ENCODE measurements at regions not wholly inside any gene's neighbourhood (a gene's known extent, or its start where the extent isn't known, plus 50 kb on each side); places are given as distances from the start of the nearest gene placed in this dataset.

DNA sequence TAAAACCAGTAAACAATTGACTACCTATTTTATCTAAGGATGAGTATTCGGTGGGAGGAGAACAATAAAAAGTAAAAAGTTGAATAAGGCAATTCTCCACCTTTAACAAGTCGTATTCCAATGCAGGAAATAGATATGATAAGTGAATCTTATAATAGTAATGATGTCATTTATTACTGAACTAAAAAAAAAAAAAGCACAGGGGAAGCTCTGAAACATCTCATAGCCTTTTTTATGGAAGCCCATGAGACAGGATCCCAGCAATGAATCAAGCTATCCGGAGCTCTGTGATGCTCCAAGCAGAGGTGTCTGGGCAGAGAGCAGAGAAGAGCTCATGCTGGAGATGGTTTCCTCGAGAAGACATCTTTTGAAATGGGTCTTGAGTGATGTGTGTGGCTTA is 376.0 kb downstream of the ICE1 start:
- no peak for DNase-seq (ENCODE audit: low read depth, low spot score)

DNA sequence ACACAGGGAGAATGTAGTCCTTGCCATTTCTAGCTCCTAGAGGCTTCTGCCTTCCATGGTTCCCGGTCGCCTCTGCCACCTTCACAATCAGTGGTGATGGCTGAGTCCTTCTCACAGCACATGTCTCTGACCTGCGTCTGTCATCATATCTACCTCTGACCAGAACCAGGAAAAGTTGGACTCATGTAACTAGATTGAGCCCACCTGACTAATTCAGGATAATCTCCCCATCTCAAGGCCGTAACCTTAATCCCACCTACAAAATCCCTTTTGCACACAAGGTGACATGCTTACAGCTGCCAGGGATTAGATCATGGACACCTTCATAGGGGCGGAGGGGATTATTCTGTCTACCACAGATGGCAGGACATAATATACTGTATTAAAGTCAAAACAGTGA is 375.6 kb downstream of the ICE1 start:
- no peak for DNase-seq (ENCODE audit: low read depth, low spot score)

GRCh38 chr5:5795074-5795771 is 372.7 kb downstream of the ICE1 start:
- no peak for DNase-seq (ENCODE audit: low read depth, low spot score)

- no peak for DNase-seq (ENCODE audit: low read depth, low spot score)
Measured at GRCh38 chr5:5794118-5794560, 371.7 kb downstream of the ICE1 start.

GRCh38 chr5:5793242-5794117 is 371.0 kb downstream of the ICE1 start:
- no peak for DNase-seq (ENCODE audit: low read depth, low spot score)

DNA sequence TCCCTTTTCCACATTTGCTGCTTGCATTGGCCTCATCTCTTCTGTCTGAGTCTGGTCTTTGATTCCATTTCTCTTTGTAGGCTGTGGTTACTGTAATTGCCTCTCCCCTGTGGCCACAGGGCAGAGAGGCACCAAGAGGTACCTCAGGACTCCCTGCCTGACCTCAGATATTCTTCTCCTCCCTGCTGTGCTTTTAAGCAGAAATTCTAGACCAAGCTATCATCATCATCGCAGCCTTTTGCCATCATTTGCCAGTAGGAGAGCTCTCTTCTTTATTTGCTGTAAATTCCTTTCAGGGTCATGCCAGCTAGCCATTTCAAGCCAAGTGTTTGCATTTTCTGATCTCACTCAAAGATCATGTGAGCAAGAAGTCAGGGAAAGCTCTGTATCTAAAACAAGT is 369.6 kb downstream of the ICE1 start:
- DNase-seq (ENCODE audit: low read depth, low spot score), result no peak

DNA sequence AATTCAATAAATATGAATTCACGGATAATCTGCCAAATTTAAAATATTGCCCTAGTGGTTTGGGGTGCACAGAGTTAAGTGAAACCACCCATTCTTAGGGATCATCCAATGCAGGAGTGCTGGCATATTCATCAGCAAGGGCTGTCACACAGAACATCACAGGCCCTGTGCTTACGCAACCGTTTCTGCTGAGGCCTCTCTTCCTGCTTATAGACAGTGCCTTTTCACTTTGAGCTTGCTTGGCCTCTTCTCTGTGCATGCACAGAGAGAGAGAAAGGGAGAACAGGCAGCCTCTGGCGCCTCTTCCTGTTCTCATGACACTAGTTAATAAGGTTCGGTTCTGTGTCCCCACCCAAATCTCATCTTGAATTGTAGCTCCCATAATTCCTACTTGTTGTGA is 366.3 kb downstream of the ICE1 start:
- no peak for DNase-seq (ENCODE audit: low read depth, low spot score)

- DNase-seq (ENCODE audit: low read depth, low spot score), result no peak
Measured at GRCh38 chr5:5787373-5787772, 364.9 kb downstream of the ICE1 start.

DNA sequence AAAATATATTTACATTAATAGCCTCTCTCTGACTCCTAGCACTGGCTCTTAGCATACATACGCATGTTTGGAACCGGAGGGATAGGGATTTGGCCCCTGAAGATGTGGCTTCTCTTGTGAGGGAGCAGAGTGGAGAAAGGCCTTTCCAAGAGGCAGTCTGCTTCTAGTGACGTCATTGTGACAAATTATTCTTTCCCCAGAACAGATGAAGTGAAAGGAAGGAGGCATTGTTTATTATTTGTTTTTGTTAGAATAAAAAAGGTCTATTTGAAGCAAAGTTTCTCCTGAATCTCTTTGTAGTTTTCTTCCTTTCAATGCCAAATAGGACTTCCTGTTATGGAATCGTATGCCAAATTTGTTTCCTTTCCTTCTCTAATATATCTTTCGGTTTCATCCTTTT is 361.6 kb downstream of the ICE1 start:
- no peak for DNase-seq (ENCODE audit: low read depth, low spot score)

DNA sequence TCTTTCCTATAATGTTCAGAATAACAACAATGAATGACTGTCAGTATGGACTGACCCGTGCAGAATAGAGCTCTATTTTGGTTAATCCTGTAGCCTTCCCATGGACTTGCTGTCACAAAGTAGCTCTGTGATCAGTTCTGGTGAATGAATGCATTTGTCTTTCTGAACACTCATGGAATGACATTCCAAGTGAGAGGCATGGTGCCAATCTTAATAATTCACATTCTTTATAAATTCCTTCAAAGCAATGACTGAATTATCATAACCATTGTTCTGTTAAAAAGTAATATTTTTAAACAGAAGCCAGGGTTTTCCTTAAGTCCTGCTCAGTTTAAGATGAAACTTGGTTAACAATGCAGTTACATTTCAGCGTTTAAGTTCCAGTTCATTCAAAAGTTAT is 360.5 kb downstream of the ICE1 start:
- DNase-seq (ENCODE audit: low read depth, low spot score), result no peak

DNA sequence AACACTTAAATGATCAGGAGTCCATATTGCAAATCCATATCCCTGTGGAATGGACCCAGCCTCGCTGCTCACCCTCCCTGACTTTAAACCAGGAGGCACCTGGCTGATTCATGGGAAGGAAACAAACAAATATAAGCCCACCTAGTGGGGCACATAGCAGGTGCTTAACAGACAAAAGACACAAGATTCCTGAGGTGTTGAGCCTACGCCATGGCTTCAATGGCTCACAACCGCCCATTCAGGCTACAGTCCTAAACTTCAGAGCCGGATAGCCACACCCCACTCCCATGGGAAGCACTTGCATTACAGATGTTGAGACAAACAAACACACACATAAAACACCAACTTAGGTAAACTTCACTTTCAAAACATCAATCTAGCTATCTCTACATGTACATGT is 359.9 kb downstream of the ICE1 start:
- peak; percentile 16 for DNase-seq (ENCODE audit: low read depth, low spot score)

DNA sequence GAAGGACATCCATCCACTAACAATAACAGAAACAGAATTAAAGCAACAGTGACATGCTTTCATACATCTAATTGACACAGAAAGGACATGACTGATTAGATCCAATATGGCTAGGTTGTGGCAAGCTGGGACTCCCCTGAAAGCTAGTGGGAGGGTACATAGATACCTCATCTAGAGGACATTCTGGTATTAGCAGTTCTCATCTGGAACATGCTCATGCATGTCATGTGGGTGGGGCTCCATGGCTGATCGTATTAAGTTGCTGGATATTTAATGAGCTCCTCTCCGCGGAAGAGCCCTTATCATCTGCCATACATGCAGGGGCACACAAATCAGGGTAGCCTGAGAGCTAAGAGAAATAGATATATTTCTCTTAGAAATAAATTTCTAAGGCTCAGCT is 358.9 kb downstream of the ICE1 start:
- DNase-seq (ENCODE audit: low read depth, low spot score), result no peak

DNA sequence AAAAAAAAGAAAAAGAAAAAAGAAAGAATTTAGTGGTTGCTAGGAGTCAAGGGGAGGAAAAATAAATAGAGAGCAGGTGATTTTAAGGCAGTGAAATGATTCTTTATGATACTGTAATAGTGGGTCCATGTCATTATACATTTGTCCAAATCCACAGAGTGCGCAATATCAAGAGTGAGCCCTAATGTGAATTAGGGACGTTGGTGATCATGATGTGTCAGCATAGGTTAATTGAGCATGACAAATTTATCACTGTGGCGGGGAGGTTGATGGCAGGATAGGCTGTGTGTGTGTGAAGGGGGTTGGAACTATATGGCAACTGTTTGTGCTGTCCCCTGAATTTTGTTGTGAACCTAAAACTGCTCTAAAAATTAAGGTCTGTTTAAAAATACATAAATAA is 357.8 kb downstream of the ICE1 start:
- no peak for DNase-seq (ENCODE audit: low read depth, low spot score)

DNA sequence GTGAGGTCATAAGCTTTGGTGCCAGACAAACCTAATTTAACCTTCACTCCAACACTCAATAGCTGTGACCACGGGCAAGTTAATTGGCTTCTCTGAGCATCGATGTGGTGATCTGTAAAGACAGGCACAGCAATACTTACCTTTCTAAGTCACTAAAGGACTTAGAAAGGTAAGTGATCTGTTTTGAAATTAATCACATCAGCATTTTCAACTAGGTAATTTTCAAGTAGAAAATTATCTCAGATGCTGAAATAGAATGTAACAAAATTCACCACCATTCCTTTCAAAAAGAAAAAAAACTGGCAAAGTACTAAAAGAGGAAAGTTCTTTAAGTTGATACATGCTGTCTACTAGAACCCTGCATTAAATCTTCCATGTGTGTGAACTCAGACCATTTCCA is 354.5 kb downstream of the ICE1 start:
- DNase-seq (ENCODE audit: low read depth, low spot score), result no peak

- no peak for DNase-seq (ENCODE audit: low read depth, low spot score)
Measured at GRCh38 chr5:5772202-5772601, 349.7 kb downstream of the ICE1 start.

DNA sequence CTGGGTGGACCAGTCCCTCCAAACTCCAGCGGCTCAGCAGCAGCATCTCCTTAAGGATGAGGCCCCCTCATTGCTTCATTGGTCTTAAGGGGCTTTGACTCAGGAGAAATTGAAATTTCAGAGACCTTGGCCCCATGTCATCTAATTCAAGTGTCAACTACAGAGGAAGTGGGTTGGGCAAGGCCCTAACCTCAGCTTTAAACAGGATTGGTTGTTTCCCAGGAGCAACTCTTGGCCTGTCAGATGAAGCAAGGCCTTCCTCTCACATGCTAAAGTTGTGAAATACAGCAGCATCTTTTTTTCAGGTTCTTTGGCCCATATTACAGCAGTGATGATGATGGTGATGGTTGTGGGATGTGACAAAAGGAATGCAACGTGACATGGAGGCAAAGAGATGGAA is 348.3 kb downstream of the ICE1 start:
- no peak for DNase-seq (ENCODE audit: low read depth, low spot score)

GRCh38 chr5:5767286-5767928 is 344.9 kb downstream of the ICE1 start:
- no peak for DNase-seq (ENCODE audit: low read depth, low spot score)

GRCh38 chr5:5765066-5765850 is 342.8 kb downstream of the ICE1 start:
- no peak for DNase-seq (ENCODE audit: low read depth, low spot score)

GRCh38 chr5:5764246-5764645 is 341.8 kb downstream of the ICE1 start:
- DNase-seq (ENCODE audit: low read depth, low spot score), result no peak

- DNase-seq (ENCODE audit: low read depth, low spot score), result no peak
Measured at GRCh38 chr5:5756762-5757161, 334.3 kb downstream of the ICE1 start.

DNA sequence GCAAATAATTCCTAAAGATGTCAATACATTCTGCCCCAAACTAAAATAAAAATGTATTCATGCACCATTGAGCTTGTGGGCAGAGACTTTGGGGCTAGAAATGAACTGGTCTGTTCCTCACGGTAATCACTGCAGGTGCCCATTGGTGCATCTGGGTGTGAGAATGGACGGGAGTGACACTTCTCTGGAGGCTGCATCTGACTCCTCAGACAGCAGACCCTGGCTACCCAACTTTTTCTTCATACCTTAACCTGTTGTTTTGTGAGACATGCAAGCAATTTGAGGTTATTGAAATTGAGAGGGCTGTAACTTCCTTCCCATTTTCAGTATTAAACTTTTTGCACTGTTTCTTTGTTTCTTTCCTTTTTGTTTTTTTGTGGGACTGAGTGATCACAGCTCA is 333.4 kb downstream of the ICE1 start:
- DNase-seq (ENCODE audit: low read depth, low spot score), result no peak

DNA sequence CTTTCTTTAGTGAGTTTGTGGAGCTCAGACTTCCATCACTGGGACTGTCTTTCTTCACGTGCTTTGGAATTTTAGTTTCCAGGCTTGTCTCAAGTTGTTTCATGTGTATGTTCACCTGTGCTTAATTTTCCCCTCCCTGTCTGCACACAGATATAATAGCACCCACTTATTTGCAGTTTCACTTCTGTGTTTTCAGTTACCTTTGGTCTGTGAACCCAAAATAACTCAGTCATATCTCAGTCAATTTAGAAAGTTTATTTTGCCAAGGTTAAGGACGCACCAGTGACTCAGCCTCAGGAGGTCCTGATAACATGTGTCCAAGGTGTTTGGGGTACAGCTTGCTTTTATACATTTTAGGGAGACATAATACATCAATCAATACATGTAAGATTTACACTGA is 330.4 kb downstream of the ICE1 start:
- no peak for DNase-seq (ENCODE audit: low read depth, low spot score)

All from ELF-1 (cell line).